ENCODE measurements at regions not wholly inside any gene's neighbourhood (a gene's known extent, or its start where the extent isn't known, plus 50 kb on each side); places are given as distances from the start of the nearest gene placed in this dataset.
"Not testable (repeated sequence)": the region's sequence is repeated elsewhere in the genome, so short reads cannot be mapped to it uniquely, and the experiment has no call there.

DNA sequence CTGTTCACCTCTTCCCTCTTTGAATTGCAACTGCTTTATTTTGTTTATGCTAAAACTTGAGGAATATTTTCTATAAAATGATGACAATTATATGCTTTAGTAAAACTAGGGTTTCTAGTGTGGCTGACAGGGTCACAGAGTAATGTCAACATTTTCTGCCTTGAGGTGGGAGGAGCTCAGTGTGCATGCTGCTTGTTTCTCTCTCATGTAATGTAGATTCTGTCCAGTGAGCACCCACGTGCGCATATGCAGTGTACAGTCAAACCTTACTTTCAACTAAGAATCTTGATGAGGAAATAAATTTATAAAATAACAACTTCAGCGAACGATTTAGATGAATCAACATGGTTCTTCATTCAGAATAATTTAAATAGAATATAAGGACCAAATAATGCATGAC lies 603.9 kb downstream of the PCDH17 start:
- no peak for FAIRE-seq

DNA sequence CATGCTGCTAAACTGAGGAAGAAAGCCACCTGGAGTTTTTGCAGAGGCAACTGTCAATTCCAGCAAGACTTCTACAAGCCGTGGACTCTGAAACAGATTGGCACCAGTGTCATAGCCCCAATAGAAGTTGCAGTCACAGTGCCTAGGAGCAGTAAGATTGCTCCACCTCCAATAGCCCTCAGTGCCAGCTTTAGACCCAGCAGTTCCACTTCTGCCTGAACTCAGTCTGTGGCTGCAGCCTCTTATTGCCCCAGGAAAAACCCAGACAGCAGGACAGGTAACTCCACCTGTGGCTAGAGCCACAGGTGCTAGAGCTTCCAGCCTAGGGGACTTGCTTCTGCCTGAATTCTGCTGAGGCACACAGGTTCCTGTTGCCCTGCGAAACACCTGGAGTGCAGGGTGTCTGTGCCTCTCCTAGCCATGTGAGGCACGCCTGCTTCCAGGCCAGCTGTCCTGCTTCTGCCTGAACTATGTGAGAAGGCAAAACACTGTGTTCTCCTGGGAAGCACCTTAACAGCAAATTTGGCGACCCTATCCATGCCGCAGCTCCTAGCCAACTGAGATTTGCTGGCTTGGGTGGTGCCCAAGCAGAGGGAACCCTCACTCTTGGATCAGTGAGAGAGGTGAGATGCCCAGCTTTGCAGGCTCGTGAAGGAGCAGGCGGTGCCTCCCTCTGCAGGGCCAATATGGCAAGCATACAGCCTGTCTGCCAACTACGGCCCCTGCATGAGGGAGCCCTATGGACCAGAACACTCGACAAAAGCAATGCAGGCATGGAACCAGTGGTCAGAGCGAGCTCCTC lies 607.6 kb downstream of the PCDH17 start:
- FAIRE-seq = no peak

DNA sequence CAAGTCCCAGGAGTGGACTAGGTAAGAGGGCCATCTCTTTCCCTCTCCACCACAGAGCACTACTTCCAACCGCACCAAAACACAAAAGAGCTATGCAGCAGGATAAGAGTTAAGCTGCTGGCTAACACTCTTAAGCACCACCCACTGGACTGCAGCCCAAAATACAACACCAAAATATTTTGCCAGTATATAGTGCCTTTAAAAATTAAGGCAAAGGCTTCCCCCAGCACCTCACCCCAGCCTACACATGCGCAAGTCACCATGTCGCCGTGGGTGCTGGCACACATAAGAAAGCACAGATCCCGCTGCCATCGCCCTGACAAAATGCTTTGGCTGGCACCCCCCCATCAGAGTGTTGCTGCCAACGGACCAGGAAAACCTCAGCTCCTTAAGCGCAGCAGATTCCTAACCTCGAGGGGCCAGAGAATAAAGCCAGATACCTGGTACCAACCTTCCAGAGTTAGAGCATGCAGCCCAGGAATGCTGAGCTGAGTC lies 608.3 kb downstream of the PCDH17 start:
- no peak for FAIRE-seq

DNA sequence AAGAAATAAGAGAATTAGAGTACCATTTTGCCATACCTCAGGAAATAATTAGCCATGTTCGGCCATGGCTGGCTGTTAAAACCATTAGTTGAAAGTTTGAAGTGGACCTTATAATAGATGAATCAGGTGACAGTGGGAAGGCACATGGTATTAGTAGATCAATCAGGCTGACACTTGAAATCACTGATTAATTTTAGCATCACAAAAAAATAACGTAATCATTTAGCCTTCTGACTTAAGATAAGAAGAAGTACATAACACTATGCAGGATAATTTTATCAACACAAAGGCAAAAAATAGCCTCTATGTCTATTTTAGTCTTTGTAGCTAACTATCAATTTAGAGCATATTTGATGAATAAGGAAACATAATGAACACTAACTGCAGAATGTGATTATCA lies 615.5 kb downstream of the PCDH17 start:
- FAIRE-seq = no peak

DNA sequence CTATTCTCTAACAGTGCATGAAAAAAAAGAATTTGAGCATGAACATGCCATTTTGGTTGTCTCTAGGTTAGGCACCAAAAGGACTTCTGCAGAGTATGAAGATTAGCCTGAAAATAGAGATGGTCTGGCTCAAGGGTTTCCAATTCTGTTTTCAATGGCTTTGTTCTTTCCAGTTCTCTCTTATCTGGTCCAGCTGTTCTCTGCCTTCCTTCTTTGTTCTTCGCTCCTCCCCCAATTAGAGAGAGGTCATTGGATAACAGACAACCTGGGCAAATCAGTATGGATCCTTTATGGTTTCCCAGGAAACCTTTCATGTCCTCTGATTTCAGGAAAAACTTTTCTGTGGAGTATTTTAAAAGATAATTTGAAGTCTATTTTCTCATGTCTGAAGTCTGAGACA lies 623.4 kb downstream of the PCDH17 start:
- no peak for FAIRE-seq

DNA sequence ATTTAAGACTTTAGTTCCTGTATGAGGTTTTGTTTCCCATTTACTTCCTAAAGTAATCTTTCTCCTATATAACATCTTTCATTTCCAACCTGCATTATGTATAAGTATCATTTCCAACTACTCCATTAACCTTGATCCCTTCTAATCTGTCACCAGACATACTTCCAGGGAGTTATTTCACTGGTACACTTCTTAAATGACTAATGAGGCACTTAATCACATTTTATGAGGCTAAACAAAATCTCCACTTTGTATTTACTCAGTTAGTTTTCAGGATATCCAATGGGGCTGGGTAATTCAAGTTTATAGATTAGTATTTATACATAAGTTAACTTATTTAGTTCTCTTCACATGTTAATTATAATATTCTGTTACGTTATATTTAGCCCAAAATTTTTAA lies 634.7 kb downstream of the PCDH17 start:
- no peak for FAIRE-seq

DNA sequence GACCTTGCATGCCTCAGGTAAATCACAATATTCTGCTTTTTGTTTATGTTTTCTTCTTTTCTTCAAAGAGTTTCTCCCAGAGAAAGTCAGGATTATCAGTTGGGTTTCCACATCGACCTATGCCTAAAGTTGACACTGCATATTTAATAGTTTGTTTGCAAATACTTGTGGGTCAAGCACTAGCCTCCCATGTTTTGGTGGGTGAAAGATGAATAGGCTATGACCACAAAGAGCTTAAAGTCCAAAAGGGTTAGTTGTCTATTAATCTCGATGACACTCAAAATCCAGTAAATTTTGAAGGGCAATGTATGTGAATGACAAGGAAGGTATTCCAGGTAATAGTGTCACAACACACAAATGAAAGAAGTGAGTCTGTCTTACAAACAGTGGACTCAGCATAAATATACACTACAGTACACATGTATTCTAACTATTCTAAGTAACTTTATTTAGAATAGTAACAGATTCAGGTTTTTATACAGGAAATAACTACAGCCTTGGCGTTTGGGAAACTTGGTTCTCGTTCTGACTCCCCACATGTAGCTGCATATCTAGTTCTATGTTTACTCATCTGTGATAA lies 667.1 kb downstream of the PCDH17 start:
- no peak for FAIRE-seq

DNA sequence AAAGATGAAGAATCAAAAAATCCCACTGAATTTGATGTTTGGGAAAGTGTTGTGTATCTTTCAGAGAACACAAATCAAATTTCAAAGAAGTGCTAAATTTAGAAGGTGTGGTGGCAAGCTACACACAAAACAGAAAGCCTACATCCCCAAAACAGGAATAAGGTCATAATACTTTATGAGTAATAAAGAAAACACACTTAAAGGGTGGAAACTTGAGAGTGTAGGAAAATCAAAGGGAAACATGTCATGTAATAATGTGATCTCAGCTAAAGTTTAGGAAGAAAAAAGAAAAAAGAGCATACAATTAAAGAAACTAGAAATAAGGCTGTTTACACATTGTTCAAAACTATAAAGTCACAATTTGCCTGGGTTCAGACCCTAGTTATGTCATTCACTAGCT lies 668.7 kb downstream of the PCDH17 start:
- FAIRE-seq = no peak

DNA sequence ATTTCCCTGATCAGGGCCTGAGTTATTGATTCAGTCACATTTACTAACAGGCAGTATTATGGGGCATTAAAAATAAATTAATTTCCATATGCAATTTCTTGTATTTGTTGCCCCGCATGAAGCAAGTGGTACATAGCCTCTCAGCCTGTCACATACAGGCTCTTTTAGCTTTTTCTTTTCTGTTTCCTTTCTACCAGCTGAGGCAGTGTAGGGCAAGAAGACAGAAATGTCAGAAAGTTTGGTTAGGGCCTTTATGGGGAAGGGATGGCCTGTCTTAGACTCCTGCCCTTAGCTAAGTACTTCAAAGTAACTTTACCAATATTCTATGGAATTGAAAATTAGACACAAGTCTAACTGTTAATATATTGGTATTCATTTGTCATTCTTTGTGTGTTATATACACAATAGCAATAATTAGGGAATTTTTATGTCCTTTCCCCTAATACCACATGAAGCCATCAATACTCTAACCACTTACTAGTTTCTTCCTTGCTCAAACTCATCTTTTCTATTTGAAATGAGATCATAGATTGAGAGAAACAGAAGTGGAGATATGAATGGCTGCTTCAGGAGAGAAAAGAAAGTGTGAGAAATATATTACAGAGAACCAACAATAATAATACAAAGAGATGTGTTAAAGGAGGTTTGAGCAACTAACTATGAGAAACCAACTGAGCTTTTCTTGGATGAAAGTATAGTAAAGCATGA lies 669.6 kb downstream of the PCDH17 start:
- FAIRE-seq = no peak

DNA sequence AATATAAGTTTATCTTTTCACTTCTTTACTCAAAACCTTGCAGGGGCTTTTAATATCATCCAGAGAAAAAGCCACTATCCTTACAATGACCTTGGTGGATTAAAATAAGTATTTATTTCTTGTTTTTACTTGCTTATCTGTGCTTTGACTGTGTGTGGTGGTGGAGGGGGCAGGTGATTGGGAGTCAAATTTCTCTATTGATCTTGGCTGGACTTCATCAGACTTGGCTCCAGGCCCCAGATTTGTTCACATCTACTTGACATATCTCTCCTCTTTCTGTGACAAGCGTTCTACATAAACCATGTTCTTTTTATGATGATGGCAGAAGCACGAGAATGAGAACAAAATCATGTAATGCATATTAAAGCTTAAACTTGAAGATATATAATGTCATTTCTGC lies 670.8 kb downstream of the PCDH17 start:
- FAIRE-seq = no peak

DNA sequence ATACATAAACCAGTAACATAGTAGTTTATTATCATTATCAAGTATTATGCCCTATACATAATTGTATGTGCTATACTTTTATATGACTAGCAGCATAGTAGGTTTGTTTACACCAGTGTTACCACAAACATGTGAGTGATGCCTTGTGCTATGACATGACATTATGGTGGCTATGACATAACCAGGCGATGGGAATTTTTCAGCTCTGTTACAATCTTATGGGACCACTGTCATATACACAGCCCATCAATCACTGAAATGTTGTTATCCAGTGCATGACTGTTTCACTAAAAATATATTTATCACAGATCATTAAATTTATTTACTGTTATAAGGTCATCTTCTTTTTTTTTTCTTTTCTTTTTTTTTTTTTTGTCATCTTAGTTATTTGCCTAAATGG lies 674.5 kb downstream of the PCDH17 start:
- no peak for FAIRE-seq

DNA sequence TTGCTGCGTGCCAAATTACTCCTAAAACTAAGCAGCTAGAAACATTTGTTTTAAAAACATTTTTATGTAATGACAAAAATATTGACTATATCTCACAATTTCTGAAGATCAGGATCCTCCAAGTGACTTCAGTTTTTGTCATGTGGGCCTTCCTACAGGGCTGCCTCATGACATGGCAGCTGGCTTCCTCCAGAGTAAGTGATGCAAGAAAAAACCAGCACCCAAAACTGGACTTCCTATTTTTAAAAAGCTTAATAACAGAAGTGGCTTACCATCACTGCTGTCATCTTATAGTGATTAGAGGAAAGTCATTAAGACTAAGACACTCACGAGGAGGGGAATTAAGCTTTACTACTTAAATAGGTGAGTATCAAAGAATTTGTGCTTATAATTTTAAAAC lies 681.7 kb downstream of the PCDH17 start:
- FAIRE-seq = no peak

DNA sequence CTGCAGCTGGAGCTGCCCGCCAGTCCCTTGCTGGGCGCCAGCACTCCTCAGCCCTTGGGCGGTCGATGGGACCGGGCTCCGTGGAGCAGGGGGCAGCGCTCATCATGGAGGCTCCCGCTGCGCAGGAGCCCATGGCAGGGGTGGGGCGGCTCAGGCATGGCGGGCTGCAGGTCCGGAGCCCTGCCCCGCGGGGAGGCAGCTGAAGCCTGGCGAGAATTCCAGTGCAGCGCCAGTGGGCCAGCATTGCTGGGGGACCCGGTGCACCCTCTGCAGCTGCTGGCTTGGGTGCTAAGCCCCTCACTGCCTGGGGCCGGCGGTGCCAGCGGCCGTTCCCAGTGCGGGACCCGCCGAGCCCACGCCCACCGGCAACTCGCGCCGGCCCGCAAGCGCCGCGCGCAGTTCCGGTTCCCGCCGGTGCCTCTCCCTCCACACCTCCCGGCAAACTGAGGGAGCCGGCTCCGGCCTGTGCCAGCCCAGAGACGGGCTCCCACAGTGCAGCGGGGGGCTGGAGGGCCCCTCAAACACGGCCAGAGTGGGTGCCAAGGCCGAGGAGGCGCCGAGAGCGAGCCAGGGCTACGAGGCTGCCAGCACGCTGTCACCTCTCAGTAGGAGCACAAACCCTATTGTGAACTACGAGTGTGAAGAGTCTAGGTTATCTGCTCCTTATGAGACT lies 687.1 kb downstream of the PCDH17 start:
- no peak for FAIRE-seq

DNA sequence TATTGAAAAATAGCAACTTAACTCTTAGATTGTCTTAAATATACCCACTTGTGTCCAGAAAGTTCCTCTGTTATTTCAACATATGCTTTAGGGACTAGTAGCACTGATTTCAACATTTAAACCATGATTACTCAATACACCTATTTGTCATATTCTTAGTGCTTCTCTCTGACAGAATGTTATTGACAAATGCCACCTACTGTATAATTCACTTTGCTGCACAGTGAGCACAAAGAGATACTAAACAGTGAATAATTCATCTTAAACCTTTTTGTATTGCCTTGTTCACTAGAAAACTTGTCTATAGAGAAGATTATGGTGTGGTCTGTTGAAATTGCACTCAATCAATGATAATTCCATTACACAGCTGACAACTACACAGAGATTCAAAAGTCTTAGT lies 692.6 kb downstream of the PCDH17 start:
- no peak for FAIRE-seq

DNA sequence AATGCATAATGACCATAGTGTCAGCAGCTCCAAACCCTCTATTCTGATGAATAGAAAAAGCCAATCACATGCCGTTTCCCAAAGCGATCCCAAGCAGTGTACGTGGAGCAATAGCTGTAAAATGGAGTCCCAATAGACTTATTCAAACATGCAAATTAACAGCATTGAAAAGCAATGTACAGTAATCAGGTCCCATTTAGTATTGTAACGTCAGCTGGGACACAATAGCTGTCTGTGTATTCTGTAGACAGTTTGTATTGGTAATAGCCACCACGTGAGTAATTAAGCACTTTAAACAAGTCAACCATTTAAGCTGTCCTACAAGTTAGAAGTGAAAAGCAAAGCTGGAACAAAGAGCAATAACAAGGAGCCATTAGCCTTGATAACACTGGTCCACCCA lies 698.2 kb downstream of the PCDH17 start:
- no peak for FAIRE-seq

DNA sequence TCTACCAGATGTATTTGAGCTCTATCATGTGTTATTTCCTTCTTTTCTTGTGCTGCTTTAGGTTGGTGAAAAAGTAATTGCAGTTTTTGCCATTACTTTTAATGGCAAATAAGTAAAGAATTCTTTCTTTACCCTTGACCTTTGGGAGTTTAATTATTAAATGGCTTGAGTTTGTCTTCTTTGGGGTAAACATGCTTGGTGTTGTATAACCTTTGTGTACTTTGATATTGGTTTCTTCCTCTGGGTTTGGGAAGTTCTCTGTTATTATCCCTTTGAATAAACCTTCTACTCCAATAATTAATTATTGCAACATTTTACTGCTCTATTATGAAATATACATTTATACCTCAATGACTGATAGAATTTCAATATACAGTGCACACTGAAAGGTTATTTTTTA lies 709.4 kb downstream of the PCDH17 start:
- no peak for FAIRE-seq

DNA sequence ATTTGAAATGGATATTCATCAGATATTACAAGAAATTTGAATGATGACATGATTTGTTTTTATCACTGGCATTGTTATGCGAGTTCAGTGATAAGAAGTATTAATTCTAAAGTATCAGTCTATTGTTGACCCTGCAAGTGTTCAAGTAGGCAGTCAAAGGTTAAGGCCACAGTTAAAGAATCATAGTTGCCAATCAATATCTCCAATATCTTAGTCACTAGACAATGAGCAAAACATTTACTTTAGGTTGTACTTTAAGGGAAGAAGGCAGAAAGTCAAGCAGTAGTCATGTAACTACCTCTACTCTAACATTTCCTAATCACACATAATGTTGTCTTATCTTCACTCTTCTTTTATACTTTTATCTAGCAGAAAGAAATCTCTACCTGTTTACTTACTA lies 709.8 kb downstream of the PCDH17 start:
- FAIRE-seq = no peak

DNA sequence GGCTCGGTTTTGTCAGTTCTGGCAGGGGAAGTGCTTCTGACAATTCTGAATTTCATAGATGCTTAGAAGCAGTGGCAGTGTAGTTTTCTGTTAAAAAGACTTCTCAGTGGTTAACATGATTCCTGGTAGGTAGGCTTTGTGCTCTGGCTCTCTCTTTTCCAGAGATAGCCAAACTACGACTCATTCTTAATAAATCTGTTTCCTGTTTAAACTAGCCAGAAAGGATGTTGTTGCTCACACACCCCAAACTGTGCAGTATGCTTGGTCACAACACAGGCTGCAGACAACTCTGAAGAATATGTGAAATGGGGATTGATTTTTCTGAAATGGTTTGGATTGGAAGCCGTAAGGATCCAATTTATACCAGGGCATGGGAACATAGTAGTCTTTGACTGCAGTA lies 711.5 kb downstream of the PCDH17 start:
- FAIRE-seq = no peak

DNA sequence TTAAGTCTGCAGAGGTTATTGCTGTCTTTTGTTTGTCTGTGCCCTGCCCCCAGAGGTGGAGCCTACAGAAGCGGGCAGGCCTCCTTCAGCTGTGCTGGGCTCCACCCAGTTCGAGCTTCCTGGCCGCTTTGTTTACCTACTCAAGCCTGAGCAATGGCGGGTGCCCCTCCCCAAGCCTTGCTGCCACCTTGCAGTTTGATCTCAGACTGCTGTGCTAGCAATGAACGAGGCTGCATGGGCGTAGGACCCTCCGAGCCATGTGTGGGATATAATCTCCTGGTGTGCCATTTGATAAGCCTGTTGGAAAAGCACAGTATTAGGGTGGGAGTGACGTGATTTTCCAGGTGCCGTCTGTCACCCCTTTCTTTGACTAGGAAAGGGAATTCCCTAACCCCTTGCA lies 720.6 kb downstream of the PCDH17 start:
- not testable (repeated sequence) for FAIRE-seq

DNA sequence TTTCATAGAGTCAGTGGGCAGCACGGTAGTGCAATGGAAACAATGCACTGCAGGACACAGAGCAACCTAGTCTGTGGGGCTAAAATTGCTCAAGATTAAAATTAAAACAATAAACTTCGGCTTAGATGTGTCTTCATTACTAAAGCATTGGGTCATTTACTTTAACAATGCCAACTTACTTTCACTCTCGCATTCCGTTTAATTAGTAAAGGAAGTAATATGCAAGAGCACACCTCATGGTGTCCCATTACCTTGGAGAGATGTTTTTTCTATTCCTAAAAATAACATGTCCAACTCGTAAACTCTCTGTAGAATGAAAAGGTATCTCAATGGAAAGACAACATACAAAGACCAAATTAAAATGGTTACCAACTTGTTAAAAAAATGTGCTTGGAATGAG lies 738.4 kb downstream of the PCDH17 start:
- FAIRE-seq = no peak

DNA sequence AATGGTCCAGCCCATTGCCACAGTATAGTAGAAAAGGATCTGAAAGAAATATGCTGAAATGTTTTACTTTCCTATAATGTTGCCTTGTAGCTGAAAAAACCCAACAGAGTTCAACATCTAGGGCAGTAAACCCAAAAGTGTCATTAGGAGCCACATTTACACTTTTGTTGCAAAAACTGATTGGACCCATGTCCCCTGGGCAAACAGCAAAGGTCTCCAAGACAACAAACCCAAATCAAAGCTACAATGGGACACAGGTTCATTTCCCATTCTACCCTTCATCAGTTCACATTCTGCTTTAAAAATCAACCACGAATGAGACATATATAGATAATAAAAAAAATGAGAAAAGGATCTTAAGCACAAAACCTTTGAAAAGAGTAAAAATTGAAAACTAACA lies 744.8 kb downstream of the PCDH17 start:
- no peak for FAIRE-seq

DNA sequence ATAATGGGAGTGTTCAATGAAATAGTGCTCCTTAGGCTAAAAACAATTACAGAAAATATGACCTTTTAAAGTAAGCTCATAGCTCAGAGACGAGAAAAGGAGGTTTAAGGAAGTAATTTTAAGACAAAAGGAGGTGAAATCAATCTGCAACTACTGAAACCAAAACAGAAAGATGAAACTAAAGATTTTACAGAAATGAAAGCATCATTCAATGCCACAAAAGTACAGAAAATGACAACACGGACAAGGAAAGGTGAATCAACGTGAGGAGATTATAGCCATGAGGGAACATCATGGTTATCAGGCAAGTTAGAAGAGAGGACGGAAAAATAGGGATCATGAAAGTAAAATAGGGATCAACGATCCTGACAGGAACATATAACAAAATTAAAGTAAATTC lies 745.2 kb downstream of the PCDH17 start:
- no peak for FAIRE-seq

DNA sequence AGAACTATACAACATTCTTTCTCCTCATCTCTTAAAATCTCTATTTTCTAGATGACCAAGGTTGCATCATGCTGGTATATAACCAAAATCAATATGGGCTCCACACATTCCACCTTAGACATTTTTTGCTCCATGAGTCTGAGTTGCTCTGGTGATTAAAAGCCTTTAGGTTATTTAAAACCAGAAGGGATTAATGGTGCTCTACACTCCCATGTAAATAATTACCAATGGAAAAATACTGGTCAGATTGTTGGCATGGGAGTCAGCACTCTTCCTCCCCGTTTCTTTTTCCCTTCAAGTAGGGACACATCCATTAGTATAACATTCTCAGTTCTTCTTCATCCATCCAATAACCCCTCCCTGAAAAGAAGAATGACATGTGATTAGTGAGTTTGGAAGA lies 747.7 kb downstream of the PCDH17 start:
- no peak for FAIRE-seq

DNA sequence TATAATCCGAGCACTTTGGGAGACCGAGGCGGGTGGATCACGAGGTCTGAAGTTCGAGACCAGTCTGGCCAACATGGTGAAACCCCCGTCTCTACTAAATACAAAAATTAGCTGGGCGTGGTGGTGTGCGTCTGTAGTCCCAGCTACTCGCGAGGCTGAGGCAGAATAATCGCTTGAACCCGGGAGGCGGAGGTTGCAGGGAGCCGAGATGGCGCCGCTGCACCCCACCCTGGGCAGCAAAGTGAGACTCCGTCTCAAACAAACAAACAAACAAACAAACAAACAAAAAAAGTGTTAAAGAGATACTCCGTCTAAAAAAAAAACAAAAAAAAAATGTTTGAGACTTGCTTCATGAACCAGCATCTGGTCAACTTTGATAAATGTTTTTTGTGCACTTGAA lies 753.8 kb downstream of the PCDH17 start:
- not testable (repeated sequence) for FAIRE-seq
